ENCODE measurements at regions not wholly inside any gene's neighbourhood (a gene's known extent, or its start where the extent isn't known, plus 50 kb on each side); places are given as distances from the start of the nearest gene placed in this dataset.

DNA sequence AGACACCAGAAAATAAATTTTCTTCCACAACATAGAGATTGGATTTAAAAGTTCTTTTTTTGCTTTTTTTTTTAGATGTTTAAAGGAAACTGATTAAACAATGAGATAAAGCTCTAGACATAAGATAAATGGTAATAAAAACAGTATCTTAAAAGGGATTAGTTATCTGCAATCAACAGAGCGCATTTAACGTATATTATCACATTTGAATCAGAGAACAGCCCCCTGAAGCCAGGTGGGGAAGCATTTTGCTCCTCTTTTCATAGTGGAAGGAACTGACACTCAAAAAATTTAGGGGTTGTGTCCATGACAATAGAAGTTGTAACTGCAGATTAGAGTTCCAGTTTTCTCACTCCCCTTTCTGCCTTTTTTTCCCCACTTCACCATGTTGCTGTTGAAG lies 367.6 kb downstream of the SPATA31D1 start:
- TF ChIP-seq, protein P1, sequence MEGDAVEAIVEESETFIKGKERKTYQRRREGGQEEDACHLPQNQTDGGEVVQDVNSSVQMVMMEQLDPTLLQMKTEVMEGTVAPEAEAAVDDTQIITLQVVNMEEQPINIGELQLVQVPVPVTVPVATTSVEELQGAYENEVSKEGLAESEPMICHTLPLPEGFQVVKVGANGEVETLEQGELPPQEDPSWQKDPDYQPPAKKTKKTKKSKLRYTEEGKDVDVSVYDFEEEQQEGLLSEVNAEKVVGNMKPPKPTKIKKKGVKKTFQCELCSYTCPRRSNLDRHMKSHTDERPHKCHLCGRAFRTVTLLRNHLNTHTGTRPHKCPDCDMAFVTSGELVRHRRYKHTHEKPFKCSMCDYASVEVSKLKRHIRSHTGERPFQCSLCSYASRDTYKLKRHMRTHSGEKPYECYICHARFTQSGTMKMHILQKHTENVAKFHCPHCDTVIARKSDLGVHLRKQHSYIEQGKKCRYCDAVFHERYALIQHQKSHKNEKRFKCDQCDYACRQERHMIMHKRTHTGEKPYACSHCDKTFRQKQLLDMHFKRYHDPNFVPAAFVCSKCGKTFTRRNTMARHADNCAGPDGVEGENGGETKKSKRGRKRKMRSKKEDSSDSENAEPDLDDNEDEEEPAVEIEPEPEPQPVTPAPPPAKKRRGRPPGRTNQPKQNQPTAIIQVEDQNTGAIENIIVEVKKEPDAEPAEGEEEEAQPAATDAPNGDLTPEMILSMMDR (conservative IDR thresholded peaks at IDR 0.05; ENCODE audit: low read length), result no peak
- TF ChIP-seq EZH2phosphoT487 (IDR thresholded peaks at IDR 0.05; ENCODE audit: borderline replicate concordance), result no peak

Data from Loucy (cell line).